Prostate gland (tissue), 2 donors: ENCODE measurements at regions not wholly inside any gene's neighbourhood (a gene's known extent, or its start where the extent isn't known, plus 50 kb on each side); places are given as distances from the start of the nearest gene placed in this dataset.

Experiments
- DNase-seq: peaks from one replicate; pipeline ENCODE4 v3.0.0-alpha.2; 2019; ENCODE audit warnings: low spot score
- H3K27ac ChIP-seq, 2 donors: fragments of 200-600 bp; sonication (generic); 2 replicates each; pipeline ENCODE4 v1.5.1; 2017 to 2019
- H3K27me3 ChIP-seq: fragments of 200-600 bp; sonication (generic); replicated peaks from 2 replicates; pipeline ENCODE4 v1.5.1; 2019; ENCODE audit not compliant: insufficient read depth
- H3K36me3 ChIP-seq, 2 donors: fragments of 200-600 bp; sonication (generic); 1 replicate in 1 of 2; 2 replicates in 1 of 2; pipeline versions ENCODE4 v1.5.1 to v1.8.1; 2017 to 2019
- H3K4me1 ChIP-seq: fragments of 200-600 bp; sonication (generic); replicated peaks from 2 replicates; pipeline ENCODE4 v1.5.1; 2019
- H3K4me3 ChIP-seq, 2 donors: fragments of 200-600 bp; sonication (generic); 2 replicates each; pipeline ENCODE4 v1.5.1; 2017 to 2019
- H3K9me3 ChIP-seq: fragments of 200-600 bp; sonication (generic); 2 replicates; pipeline ENCODE4 v1.5.1; 2017
- POLR2A ChIP-seq: fragments of 450-650 bp; IDR thresholded peaks from one replicate; pipeline ENCODE4 v1.6.1; 2016; ENCODE audit warnings: antibody characterized with exemption, mild to moderate bottlenecking
- POLR2AphosphoS5 ChIP-seq: sonication (generic); formaldehyde crosslinking; IDR thresholded peaks from one replicate; pipeline ENCODE4 v1.6.1; 2017; ENCODE audit warnings: antibody characterized with exemption
- WGBS: methylation state at CpG from one replicate; pipeline ENCODE4 v1.1.5; 2018; 5-methylcytosine and 5-hydroxymethylcytosine counted together
- intact Hi-C: fragments of 100-400 bp; cut with DNase I; formaldehyde crosslinking; loops from one replicate; pipeline ENCODE4 v1.14.2; 2022
- TF ChIP-seq, protein P1 (sequence below), 4 experiments: fragments of 200-600 bp in 2 of 4; fragments of 450-650 bp in 2 of 4; sonication (generic) in 2 of 4; IDR thresholded peaks; 1 replicate in 3 of 4; 2 replicates in 1 of 4; pipeline ENCODE4 v1.5.1; 2016 to 2019; ENCODE audit warnings: antibody characterized with exemption in 4 of 4, mild to moderate bottlenecking in 2 of 4, moderate library complexity in 2 of 4

DNA sequence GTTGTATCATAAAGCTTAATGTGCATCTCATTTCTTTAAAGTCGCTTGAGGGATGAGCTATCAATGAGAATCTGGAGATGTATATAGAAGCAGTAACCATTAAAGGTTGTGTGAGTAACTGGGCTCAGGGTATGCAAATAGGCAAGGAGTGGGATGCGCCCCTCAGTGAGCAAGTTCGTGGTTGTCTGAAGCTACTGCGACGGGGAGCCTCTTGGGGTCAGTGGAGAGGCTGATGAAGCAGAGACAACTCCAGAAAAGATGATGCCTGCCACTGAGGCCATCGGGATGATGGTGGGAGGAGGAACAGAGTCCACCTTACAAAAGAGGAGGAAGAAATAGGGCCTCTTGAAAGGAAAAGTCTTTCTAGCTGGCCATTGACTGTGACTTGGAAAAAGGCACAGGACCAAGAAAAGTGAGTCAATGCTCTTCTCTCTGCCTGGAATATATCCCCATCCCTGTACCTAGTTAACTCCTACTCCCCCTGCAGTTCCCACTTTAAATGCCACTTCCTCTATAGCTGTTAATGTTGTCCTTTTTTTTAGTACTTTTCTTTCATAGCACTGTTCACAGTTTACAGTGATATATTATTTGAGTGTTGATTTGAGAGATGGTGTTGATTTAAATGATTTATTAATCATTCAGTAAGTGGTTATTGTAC, 51.4 kb upstream of the LSM6 start:
- no peaks in the 10 kb centered on the region for H3K27me3 ChIP-seq
- no peaks in the 10 kb centered on the region for H3K4me1 ChIP-seq
- no peak overlapping the region for H3K4me3 ChIP-seq
- intact Hi-C loops: no loop called here
- H3K27ac ChIP-seq: no peak overlapping the region
- no peaks in the 10 kb centered on the region for H3K36me3 ChIP-seq
- H3K9me3 ChIP-seq: no peaks in the 10 kb centered on the region
- WGBS: 63% methylated on average over 6 of the region's 6 CpGs
- no peak for DNase-seq
- no peak for TF ChIP-seq POLR2AphosphoS5
- no peak for TF ChIP-seq POLR2A
- TF ChIP-seq, protein P1, sequence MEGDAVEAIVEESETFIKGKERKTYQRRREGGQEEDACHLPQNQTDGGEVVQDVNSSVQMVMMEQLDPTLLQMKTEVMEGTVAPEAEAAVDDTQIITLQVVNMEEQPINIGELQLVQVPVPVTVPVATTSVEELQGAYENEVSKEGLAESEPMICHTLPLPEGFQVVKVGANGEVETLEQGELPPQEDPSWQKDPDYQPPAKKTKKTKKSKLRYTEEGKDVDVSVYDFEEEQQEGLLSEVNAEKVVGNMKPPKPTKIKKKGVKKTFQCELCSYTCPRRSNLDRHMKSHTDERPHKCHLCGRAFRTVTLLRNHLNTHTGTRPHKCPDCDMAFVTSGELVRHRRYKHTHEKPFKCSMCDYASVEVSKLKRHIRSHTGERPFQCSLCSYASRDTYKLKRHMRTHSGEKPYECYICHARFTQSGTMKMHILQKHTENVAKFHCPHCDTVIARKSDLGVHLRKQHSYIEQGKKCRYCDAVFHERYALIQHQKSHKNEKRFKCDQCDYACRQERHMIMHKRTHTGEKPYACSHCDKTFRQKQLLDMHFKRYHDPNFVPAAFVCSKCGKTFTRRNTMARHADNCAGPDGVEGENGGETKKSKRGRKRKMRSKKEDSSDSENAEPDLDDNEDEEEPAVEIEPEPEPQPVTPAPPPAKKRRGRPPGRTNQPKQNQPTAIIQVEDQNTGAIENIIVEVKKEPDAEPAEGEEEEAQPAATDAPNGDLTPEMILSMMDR (IDR thresholded peaks at IDR 0.05): no peak

DNA sequence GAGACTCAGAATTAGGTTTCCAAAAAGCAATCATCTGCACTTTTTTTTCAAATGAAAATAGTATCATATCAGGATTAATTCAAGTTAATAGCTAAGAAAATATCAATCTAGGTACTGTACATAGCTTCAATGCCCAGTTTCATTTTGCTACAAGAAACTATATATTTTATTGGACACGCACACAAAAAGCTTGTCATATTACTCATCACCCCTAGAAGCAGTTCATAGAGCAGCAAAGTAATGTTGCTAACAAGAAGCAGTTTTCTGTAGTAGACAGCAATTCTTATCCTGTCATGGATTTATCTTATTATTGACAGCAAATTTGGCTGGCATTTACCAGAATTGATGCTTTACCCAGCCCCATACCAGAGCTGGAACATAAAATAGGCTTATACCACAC, 52.3 kb upstream of the LSM6 start:
- H3K27me3 ChIP-seq: no peaks in the 10 kb centered on the region
- no peaks in the 10 kb centered on the region for H3K36me3 ChIP-seq
- intact Hi-C loops: no loop called here
- H3K9me3 ChIP-seq: no peaks in the 10 kb centered on the region
- DNase-seq: no peak
- 78% methylated on average over 1 of the region's 1 CpG for WGBS
- no peak overlapping the region for H3K4me3 ChIP-seq
- no peaks in the 10 kb centered on the region for H3K4me1 ChIP-seq
- TF ChIP-seq POLR2A: no peak
- no peak for TF ChIP-seq POLR2AphosphoS5
- TF ChIP-seq, protein P1 (IDR thresholded peaks at IDR 0.05): no peak
- no peak overlapping the region for H3K27ac ChIP-seq

- no peak overlapping the region for H3K4me3 ChIP-seq
- intact Hi-C loops: no loop called here
- no peaks in the 10 kb centered on the region for H3K4me1 ChIP-seq
- no peaks in the 10 kb centered on the region for H3K27me3 ChIP-seq
- DNase-seq: no peak
- no peaks in the 10 kb centered on the region for H3K9me3 ChIP-seq
- H3K27ac ChIP-seq: no peak overlapping the region
- 60% methylated on average over 6 of the region's 6 CpGs for WGBS
- no peak for TF ChIP-seq POLR2AphosphoS5
- TF ChIP-seq POLR2A: no peak
- H3K36me3 ChIP-seq: no peaks in the 10 kb centered on the region
Measured at GRCh38 chr4:146122398-146122797, 53.1 kb upstream of the LSM6 start.

- H3K27me3 ChIP-seq: no peaks in the 10 kb centered on the region
- WGBS: 93% methylated on average over 3 of the region's 3 CpGs
- H3K4me3 ChIP-seq: no peak overlapping the region
- no peaks in the 10 kb centered on the region for H3K9me3 ChIP-seq
- H3K4me1 ChIP-seq: no peaks in the 10 kb centered on the region
- intact Hi-C loops: no loop called here
- H3K36me3 ChIP-seq: no peaks in the 10 kb centered on the region
- no peak for DNase-seq
- no peak for TF ChIP-seq POLR2AphosphoS5
- TF ChIP-seq POLR2A: no peak
- TF ChIP-seq, protein P1 (IDR thresholded peaks at IDR 0.05): no peak
- no peak overlapping the region for H3K27ac ChIP-seq
Measured at GRCh38 chr4:146121757-146122156, 53.8 kb upstream of the LSM6 start.

- intact Hi-C loops: no loop called here
- TF ChIP-seq POLR2AphosphoS5 (no peak), POLR2A (no peak)
- TF ChIP-seq, protein P1 (IDR thresholded peaks at IDR 0.05): no peak
Measured at GRCh38 chr4:146119845-146120404, 55.6 kb upstream of the LSM6 start.

More at GRCh38 chr4:146119845-146120404, 55.6 kb upstream of the LSM6 start:
- 94% methylated on average over 6 of the region's 6 CpGs for WGBS
- no peaks in the 10 kb centered on the region for H3K9me3 ChIP-seq
- H3K27ac ChIP-seq: no peak overlapping the region
- H3K27me3 ChIP-seq: no peaks in the 10 kb centered on the region
- no peaks in the 10 kb centered on the region for H3K4me1 ChIP-seq
- DNase-seq: no peak
- no peak overlapping the region for H3K4me3 ChIP-seq
- no peaks in the 10 kb centered on the region for H3K36me3 ChIP-seq
